ENCODE measurements at regions not wholly inside any gene's neighbourhood (a gene's known extent, or its start where the extent isn't known, plus 50 kb on each side); places are given as distances from the start of the nearest gene placed in this dataset.
A peak's percentile ranks its signal among the peaks of the same experiment; 100 is the strongest.

DNA sequence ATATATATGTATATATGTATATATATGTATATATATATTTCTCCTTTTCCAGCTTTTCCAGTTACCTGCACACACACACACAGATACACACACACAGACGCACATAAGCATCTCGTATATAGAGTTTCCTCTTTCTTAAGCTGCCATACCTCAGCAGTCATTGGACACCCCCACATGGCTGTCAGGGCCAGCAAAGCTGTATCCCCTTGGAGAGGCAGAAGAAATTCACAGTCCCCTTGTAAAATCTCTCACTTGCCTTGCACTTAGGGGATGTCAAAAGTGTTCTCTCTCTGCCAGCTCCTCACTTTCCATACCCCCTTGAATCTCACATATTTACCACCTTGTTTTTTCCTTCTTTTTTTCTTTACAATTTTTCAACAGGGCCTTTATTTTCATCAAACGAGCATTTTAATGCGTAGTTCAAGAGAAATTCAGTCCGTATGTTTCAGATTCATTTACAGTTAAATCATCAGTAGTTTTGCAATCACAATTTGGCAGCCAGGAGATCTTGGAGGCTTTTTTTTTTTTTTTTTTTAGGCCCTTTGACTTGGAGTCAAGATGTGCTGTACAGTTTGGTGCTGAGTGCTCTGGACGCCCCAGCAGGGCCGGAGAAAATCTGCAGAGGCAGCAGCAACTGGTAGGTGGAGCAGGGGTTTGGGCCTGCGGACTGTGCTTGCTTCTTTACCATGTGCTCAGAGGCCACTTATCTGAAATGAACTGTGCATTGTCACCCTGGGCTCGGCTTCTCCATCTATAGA is 244.9 kb upstream of the KLF4 start:
- POLR2A ChIA-PET: no interaction called here

GRCh38 chr9:107733523-107733894 is 243.9 kb upstream of the KLF4 start:
- DNase-seq (ENCODE audit: low read depth, low spot score) (peak; percentile 45), FAIRE-seq (peak; percentile 74)
- dilution Hi-C loops (cut with MboI; ENCODE audit: extremely low pct_ligation_motif_present, low sequenced_read_pairs): no loop called here
- no peaks in the 10 kb centered on the region for H3K9me1 ChIP-seq (replicated peaks; ENCODE audit: control insufficient read depth, extremely low read depth, insufficient read depth, low read length)
- peak overlapping the region; percentile 15 for H3K27ac ChIP-seq (ENCODE audit: insufficient read depth, low read depth, low read length)
- H3K79me2 ChIP-seq (ENCODE audit: control insufficient read depth, insufficient read depth, low read length): no peaks in the 10 kb centered on the region
- CTCF ChIA-PET: interaction anchor here (1.1 to 1.7 kb wide), 2 partner anchors 22 kb away, joined by 4 to 5 read pairs; no protein-coding TSS in a partner anchor
- no TSS peak for BruUV-seq (replicated peaks)
- intact Hi-C loops (cut with micrococcal nuclease): loop anchor here (2.0 kb wide), 2 partner anchors 17 to 23 kb away; no protein-coding TSS in a partner anchor
- H2AFZ ChIP-seq (ENCODE audit: low read depth, low read length): peak overlapping the region; percentile 95
- peaks cover 15% of the 10 kb centered on the region for H3K4me1 ChIP-seq (ENCODE audit: control insufficient read depth, extremely low read depth, insufficient read depth, low read length)
- H3K9ac ChIP-seq (replicated peaks; ENCODE audit: extremely low read depth, insufficient read depth, low read length): no peak overlapping the region
- no peaks in the 10 kb centered on the region for H3K36me3 ChIP-seq (ENCODE audit: control insufficient read depth in 2 of 2, extremely low read depth in 1 of 2, insufficient read depth in 2 of 2, low read length in 2 of 2)
- TF ChIP-seq GATA2 (IDR thresholded peaks at IDR 0.05; ENCODE audit: insufficient read depth, insufficient read length, low read depth, low read length) (no peak), POLR2AphosphoS5 (IDR thresholded peaks at IDR 0.05; ENCODE audit: insufficient read depth, low read depth, low read length) (no peak), POLR2A (IDR thresholded peaks at IDR 0.05; ENCODE audit: low read depth, low read length) (no peak), FOS (IDR thresholded peaks at IDR 0.05; ENCODE audit: borderline replicate concordance, insufficient read depth, low read length) (no peak), MAX (IDR thresholded peaks at IDR 0.05; ENCODE audit: insufficient read depth, insufficient read length) (no peak)
- TF ChIP-seq, protein P1, sequence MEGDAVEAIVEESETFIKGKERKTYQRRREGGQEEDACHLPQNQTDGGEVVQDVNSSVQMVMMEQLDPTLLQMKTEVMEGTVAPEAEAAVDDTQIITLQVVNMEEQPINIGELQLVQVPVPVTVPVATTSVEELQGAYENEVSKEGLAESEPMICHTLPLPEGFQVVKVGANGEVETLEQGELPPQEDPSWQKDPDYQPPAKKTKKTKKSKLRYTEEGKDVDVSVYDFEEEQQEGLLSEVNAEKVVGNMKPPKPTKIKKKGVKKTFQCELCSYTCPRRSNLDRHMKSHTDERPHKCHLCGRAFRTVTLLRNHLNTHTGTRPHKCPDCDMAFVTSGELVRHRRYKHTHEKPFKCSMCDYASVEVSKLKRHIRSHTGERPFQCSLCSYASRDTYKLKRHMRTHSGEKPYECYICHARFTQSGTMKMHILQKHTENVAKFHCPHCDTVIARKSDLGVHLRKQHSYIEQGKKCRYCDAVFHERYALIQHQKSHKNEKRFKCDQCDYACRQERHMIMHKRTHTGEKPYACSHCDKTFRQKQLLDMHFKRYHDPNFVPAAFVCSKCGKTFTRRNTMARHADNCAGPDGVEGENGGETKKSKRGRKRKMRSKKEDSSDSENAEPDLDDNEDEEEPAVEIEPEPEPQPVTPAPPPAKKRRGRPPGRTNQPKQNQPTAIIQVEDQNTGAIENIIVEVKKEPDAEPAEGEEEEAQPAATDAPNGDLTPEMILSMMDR (IDR thresholded peaks at IDR 0.05; ENCODE audit: extremely low read depth in 1 of 2, insufficient read depth in 1 of 2, low read depth in 1 of 2, low read length in 2 of 2): no peak
- POLR2A ChIA-PET: no interaction called here
- H3K9me3 ChIP-seq (replicated peaks; ENCODE audit: control insufficient read depth, insufficient read depth, low read length): no peaks in the 10 kb centered on the region
- H3K27me3 ChIP-seq (ENCODE audit: control insufficient read depth in 2 of 2, insufficient read depth in 2 of 2, low read length in 2 of 2): no peaks in the 10 kb centered on the region
- peak overlapping the region in 1 of 3 experiments; percentile 5 for H3K4me3 ChIP-seq (replicated peaks in 1 of 3; ENCODE audit: insufficient read depth in 1 of 3, low read depth in 1 of 3, low read length in 3 of 3)
- H4K20me1 ChIP-seq (replicated peaks; ENCODE audit: control insufficient read depth, extremely low read depth, insufficient read depth, low read length): no peaks in the 10 kb centered on the region
- peak overlapping the region; percentile 76 for H3K4me2 ChIP-seq (ENCODE audit: insufficient read depth, low read length)

More for the DNA sequence above, 244.9 kb upstream of the KLF4 start:
- dilution Hi-C loops (cut with MboI; ENCODE audit: extremely low pct_ligation_motif_present, low sequenced_read_pairs) (no loop called here), intact Hi-C loops (cut with micrococcal nuclease) (no loop called here)
- Histone ChIP-seq H4K20me1 (replicated peaks; ENCODE audit: control insufficient read depth, extremely low read depth, insufficient read depth, low read length) (no peaks in the 10 kb centered on the region), H2AFZ (ENCODE audit: low read depth, low read length) (no peak overlapping the region), H3K4me3 (replicated peaks in 1 of 3; ENCODE audit: insufficient read depth in 1 of 3, low read depth in 1 of 3, low read length in 3 of 3) (no peak overlapping the region), H3K4me1 (ENCODE audit: control insufficient read depth, extremely low read depth, insufficient read depth, low read length) (peaks cover 15% of the 10 kb centered on the region), H3K27ac (ENCODE audit: insufficient read depth, low read depth, low read length) (no peak overlapping the region), H3K79me2 (ENCODE audit: control insufficient read depth, insufficient read depth, low read length) (no peaks in the 10 kb centered on the region), H3K36me3 (ENCODE audit: control insufficient read depth in 2 of 2, extremely low read depth in 1 of 2, insufficient read depth in 2 of 2, low read length in 2 of 2) (no peaks in the 10 kb centered on the region), H3K9ac (replicated peaks; ENCODE audit: extremely low read depth, insufficient read depth, low read length) (no peak overlapping the region), H3K27me3 (ENCODE audit: control insufficient read depth in 2 of 2, insufficient read depth in 2 of 2, low read length in 2 of 2) (no peaks in the 10 kb centered on the region), H3K4me2 (ENCODE audit: insufficient read depth, low read length) (no peak overlapping the region), H3K9me3 (replicated peaks; ENCODE audit: control insufficient read depth, insufficient read depth, low read length) (no peaks in the 10 kb centered on the region), H3K9me1 (replicated peaks; ENCODE audit: control insufficient read depth, extremely low read depth, insufficient read depth, low read length) (no peaks in the 10 kb centered on the region)
- no peak for TF ChIP-seq EZH2 (IDR thresholded peaks at IDR 0.05; ENCODE audit: borderline replicate concordance, low read depth, low read length, severe bottlenecking)
- no peak for TF ChIP-seq POLR2A (IDR thresholded peaks at IDR 0.05; ENCODE audit: low read depth, low read length)
- CTCF ChIA-PET: interaction anchor here (1.1 kb wide), 1 partner anchor 21 kb away, joined by 4 read pairs; no protein-coding TSS in a partner anchor
- no TSS peak for BruUV-seq (replicated peaks)
- DNase-seq (ENCODE audit: low read depth, low spot score) (no peak), FAIRE-seq (no peak)

Data from endothelial cell of umbilical vein (primary cell).